BJ (cell line): ENCODE measurements at regions not wholly inside any gene's neighbourhood (a gene's known extent, or its start where the extent isn't known, plus 50 kb on each side); places are given as distances from the start of the nearest gene placed in this dataset.

ENCODE experiments used
- CTCF ChIA-PET: fragments of 350-600 bp; formaldehyde crosslinking; extraction: SDS; loops from one replicate; lab custom pipeline; 2021; ENCODE audit warnings: antibody characterized with exemption, inconsistent platforms; lab: Yijun Ruan, JAX
- POLR2A ChIA-PET: fragments of 300-600 bp; sonication (Branson Sonifier 250); formaldehyde crosslinking; extraction: SDS; loops from one replicate; lab custom pipeline; 2021; ENCODE audit warnings: antibody characterized with exemption; lab: Charles Lee
- DNase-seq: peaks from one replicate; pipeline ENCODE4 v3.0.0-alpha.2; 2011; ENCODE audit warnings: low read depth
- H3K27me3 ChIP-seq: 2 replicates; pipeline ENCODE4 v1.6.0; 2011; ENCODE audit warnings: low read length; ENCODE audit not compliant: control insufficient read depth, insufficient read depth
- H3K36me3 ChIP-seq: 2 replicates; pipeline ENCODE4 v1.5.1; 2011; ENCODE audit warnings: low read length; ENCODE audit not compliant: control insufficient read depth, insufficient read depth
- H3K4me3 ChIP-seq: 2 replicates; pipeline ENCODE4 v1.5.1; 2011; ENCODE audit warnings: low read depth, mild to moderate bottlenecking, control low read depth, low read length
- TF ChIP-seq, protein P1 (sequence below): IDR thresholded peaks from 2 replicates; pipeline ENCODE4 v1.5.1; 2011; ENCODE audit warnings: low read depth, mild to moderate bottlenecking, control low read depth, inconsistent platforms, low read length, moderate library complexity; ENCODE audit not compliant: insufficient read depth

- no peaks in the 10 kb centered on the region; the same call in none of the 2 replicates for H3K27me3 ChIP-seq
- H3K36me3 ChIP-seq = no peaks in the 10 kb centered on the region
- TF ChIP-seq, protein P1, sequence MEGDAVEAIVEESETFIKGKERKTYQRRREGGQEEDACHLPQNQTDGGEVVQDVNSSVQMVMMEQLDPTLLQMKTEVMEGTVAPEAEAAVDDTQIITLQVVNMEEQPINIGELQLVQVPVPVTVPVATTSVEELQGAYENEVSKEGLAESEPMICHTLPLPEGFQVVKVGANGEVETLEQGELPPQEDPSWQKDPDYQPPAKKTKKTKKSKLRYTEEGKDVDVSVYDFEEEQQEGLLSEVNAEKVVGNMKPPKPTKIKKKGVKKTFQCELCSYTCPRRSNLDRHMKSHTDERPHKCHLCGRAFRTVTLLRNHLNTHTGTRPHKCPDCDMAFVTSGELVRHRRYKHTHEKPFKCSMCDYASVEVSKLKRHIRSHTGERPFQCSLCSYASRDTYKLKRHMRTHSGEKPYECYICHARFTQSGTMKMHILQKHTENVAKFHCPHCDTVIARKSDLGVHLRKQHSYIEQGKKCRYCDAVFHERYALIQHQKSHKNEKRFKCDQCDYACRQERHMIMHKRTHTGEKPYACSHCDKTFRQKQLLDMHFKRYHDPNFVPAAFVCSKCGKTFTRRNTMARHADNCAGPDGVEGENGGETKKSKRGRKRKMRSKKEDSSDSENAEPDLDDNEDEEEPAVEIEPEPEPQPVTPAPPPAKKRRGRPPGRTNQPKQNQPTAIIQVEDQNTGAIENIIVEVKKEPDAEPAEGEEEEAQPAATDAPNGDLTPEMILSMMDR = no peak
- ChIA-PET CTCF (interaction anchor here (1.6 kb wide), 1 partner anchor 161 kb away, joined by 3 read pairs; no protein-coding TSS in a partner anchor), POLR2A (no interaction called here)
- H3K4me3 ChIP-seq = no peak overlapping the region
- no peak for DNase-seq
Observed at GRCh38 chr5:168059131-168059530, 232.3 kb upstream of the WWC1 start.

DNA sequence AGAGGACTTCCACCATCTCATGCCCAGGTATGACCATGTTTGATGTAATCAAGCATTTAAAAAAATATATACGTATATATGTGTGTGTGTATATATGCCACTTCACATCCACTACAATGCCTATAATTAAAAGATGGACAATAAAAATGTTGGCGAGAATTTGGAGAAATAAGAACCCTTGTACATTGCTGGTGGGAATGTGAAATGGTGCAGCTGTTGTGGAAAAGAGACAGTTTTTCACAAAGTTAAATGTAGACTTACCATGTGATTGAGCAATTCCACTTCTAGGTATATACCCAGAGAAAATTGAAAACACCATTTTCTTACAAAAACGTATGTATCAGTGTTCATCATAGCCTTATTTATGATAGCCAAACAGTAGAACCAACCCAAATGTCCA is 229.2 kb upstream of the WWC1 start:
- DNase-seq = no peak
- TF ChIP-seq, protein P1 = no peak
- ChIA-PET CTCF (no interaction called here), POLR2A (no interaction called here)
- no peak overlapping the region for H3K4me3 ChIP-seq
- H3K36me3 ChIP-seq = no peaks in the 10 kb centered on the region
- no peaks in the 10 kb centered on the region; the same call in 1 of the 2 replicates for H3K27me3 ChIP-seq

GRCh38 chr5:168064457-168064856 is 227.0 kb upstream of the WWC1 start:
- no peak for DNase-seq
- H3K27me3 ChIP-seq = no peaks in the 10 kb centered on the region; the same call in 1 of the 2 replicates
- H3K36me3 ChIP-seq = no peaks in the 10 kb centered on the region
- H3K4me3 ChIP-seq = no peak overlapping the region
- ChIA-PET POLR2A (no interaction called here), CTCF (interaction anchor here (1.3 kb wide), 1 partner anchor 13 kb away, joined by 3 read pairs; no protein-coding TSS in a partner anchor)
- TF ChIP-seq, protein P1 = no peak

DNA sequence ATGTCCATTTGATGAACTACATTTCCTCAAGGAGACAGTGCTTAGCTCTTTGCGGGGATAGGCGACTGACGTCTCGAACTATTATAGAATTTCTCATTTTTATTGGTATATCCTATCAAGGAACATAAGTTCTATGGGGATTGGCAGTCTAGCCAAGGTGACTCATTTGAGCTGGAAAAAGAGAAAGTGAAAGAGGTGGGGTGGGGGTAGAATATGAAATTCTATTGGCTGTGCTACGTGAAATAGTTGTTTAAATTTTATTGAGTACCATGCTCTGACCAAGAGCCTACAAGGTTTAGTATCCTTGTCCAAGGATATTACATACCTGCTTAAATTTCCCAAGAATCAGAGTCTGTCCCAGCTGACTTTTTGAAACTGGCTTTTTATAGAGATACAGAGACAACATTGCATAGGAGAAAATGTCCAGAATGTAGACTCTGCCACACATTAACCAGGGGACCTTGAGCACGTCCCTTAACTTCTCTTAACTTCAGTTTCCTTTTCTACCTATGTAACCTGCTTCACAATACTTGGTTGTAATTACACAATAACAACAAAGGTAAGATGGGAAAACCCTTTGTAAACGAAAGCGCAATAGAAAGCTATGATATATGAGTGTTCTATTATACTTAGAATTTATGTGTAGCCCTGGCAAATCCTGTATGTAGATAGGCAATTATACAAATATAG is 226.4 kb upstream of the WWC1 start:
- CTCF ChIA-PET = interaction anchor here (0.7 to 1.3 kb wide), 2 partner anchors 12 to 21 kb away, joined by 3 read pairs; no protein-coding TSS in a partner anchor
- POLR2A ChIA-PET = no interaction called here
- DNase-seq = no peak
- Histone ChIP-seq H3K36me3 (no peaks in the 10 kb centered on the region), H3K4me3 (no peak overlapping the region), H3K27me3 (no peaks in the 10 kb centered on the region; the same call in 1 of the 2 replicates)
- TF ChIP-seq, protein P1 = no peak

GRCh38 chr5:168066536-168067208 is 224.8 kb upstream of the WWC1 start:
- TF ChIP-seq, protein P1 = no peak

More at GRCh38 chr5:168066536-168067208, 224.8 kb upstream of the WWC1 start:
- H3K4me3 ChIP-seq = no peak overlapping the region
- POLR2A ChIA-PET = no interaction called here
- no peak for DNase-seq
- no peaks in the 10 kb centered on the region; the same call in 1 of the 2 replicates for H3K27me3 ChIP-seq
- no peaks in the 10 kb centered on the region for H3K36me3 ChIP-seq
- CTCF ChIA-PET = no interaction called here
